Body of pancreas (tissue), 4 donors: ENCODE measurements at regions not wholly inside any gene's neighbourhood (a gene's known extent, or its start where the extent isn't known, plus 50 kb on each side); places are given as distances from the start of the nearest gene placed in this dataset.
"Not testable (repeated sequence)": the region's sequence is repeated elsewhere in the genome, so short reads cannot be mapped to it uniquely, and the experiment has no call there.

Experiments
- CTCF ChIP-seq, 7 experiments: fragments of 450-650 bp in 4 of 7; fragments of 200-600 bp in 3 of 7; sonication (generic) in 3 of 7; IDR thresholded peaks; one replicate each; pipeline ENCODE4 v1.5.1; 2016 to 2019; ENCODE audit warnings: antibody characterized with exemption in 7 of 7
- POLR2A ChIP-seq, 3 donors: fragments of 450-650 bp; IDR thresholded peaks; one replicate each; pipeline ENCODE4 v1.6.1; 2016; ENCODE audit warnings: antibody characterized with exemption in 3 of 3, mild to moderate bottlenecking in 2 of 3

GRCh38 chr7:75269159-75269558, 126.3 kb upstream of the TRIM73 start:
- not testable (repeated sequence) for TF ChIP-seq CTCF, POLR2A (IDR thresholded peaks at IDR 0.05)
